Mammary epithelial cell (primary cell): ENCODE measurements at regions not wholly inside any gene's neighbourhood (a gene's known extent, or its start where the extent isn't known, plus 50 kb on each side); places are given as distances from the start of the nearest gene placed in this dataset.

Experiments
- CTCF ChIP-seq, 2 donors: IDR thresholded peaks in 1 of 2; conservative IDR thresholded peaks in 1 of 2; 2 replicates each; pipeline ENCODE4 v1.5.1; 2011 to 2012; ENCODE audit warnings: inconsistent platforms in 2 of 2, low read length in 2 of 2, mild to moderate bottlenecking in 2 of 2, control low read depth in 1 of 2, low read depth in 1 of 2; ENCODE audit not compliant: insufficient read depth in 1 of 2; ENCODE audit errors: extremely low read depth in 1 of 2
- EZH2 ChIP-seq: IDR thresholded peaks from 2 replicates; pipeline ENCODE4 v1.6.1; 2012; ENCODE audit warnings: low read length, inconsistent platforms, borderline replicate concordance

GRCh38 chr1:98211271-98211845, 290.5 kb upstream of the DPYD start:
- TF ChIP-seq EZH2 = no peak
- no peak for TF ChIP-seq CTCF (conservative IDR thresholded peaks at IDR 0.05 in 1 of 2, IDR thresholded peaks at IDR 0.05 in 1 of 2; ENCODE audit: extremely low read depth in 1 of 2, insufficient read depth in 1 of 2, low read depth in 1 of 2, low read length in 2 of 2)
